WTC11 (cell line): ENCODE measurements at regions not wholly inside any gene's neighbourhood (a gene's known extent, or its start where the extent isn't known, plus 50 kb on each side); places are given as distances from the start of the nearest gene placed in this dataset.

Experiments
- ATAC-seq: fragments of 200-7000 bp; cut with Tn5 transposase; 2 replicates; pipeline ENCODE4 v1.10.0; 2021; ENCODE audit warnings: mild to moderate bottlenecking, moderate library complexity
- CTCF ChIA-PET: fragments of 300-600 bp; sonication (Branson Sonifier 250); formaldehyde crosslinking; loops from one replicate; lab custom pipeline; 2021; ENCODE audit warnings: antibody characterized with exemption; lab: Charles Lee
- POLR2A ChIA-PET: fragments of 350-600 bp; sonication (Branson Sonifier 250); formaldehyde crosslinking; loops from one replicate; lab custom pipeline; 2021; ENCODE audit warnings: antibody characterized with exemption; lab: Charles Lee
- DNase-seq: peaks from one replicate; pipeline ENCODE4 v3.0.0; 2021; ENCODE audit warnings: low spot score
- H3K27ac Mint-ChIP-seq: 2 replicates; pipeline ENCODE4 v1.8.0; 2021; ENCODE audit warnings: mixed read lengths
- H3K27me3 Mint-ChIP-seq: 2 replicates; pipeline ENCODE4 v1.8.0; 2021; ENCODE audit warnings: low read depth, mild to moderate bottlenecking, moderate library complexity, mixed read lengths
- H3K36me3 Mint-ChIP-seq: 2 replicates; pipeline ENCODE4 v1.8.0; 2021; ENCODE audit warnings: mixed read lengths
- H3K4me1 Mint-ChIP-seq: 2 replicates; pipeline ENCODE4 v1.8.0; 2022; ENCODE audit warnings: mixed read lengths
- H3K4me3 Mint-ChIP-seq: 2 replicates; pipeline ENCODE4 v1.8.0; 2021; ENCODE audit warnings: mild to moderate bottlenecking, moderate library complexity, mixed read lengths
- H3K9me3 Mint-ChIP-seq: 2 replicates; pipeline ENCODE4 v1.8.0; 2021; ENCODE audit warnings: mixed read lengths
- ARID4B ChIP-seq: sonication (generic); formaldehyde crosslinking; IDR thresholded peaks from 2 replicates; pipeline ENCODE4 v1.8.0; 2023; ENCODE audit warnings: missing genetic modification reagents, mild to moderate bottlenecking, borderline replicate concordance
- ATF2 ChIP-seq: sonication (generic); formaldehyde crosslinking; IDR thresholded peaks from 2 replicates; pipeline ENCODE4 v1.8.1; 2022; ENCODE audit warnings: low read depth, missing genetic modification reagents, borderline replicate concordance
- CBFB ChIP-seq: sonication (generic); formaldehyde crosslinking; IDR thresholded peaks from 2 replicates; pipeline ENCODE4 v1.8.1; 2022; ENCODE audit warnings: mild to moderate bottlenecking, low read depth, missing genetic modification reagents
- CDX4 ChIP-seq: fragments of 250-450 bp; sonication (Bioruptor Pico); IDR thresholded peaks from 2 replicates; pipeline ENCODE4 v1.9.0; 2021; ENCODE audit warnings: moderate library complexity, mild to moderate bottlenecking, inconsistent platforms, borderline replicate concordance
- EMX1 ChIP-seq: fragments of 250-450 bp; sonication (Bioruptor Pico); IDR thresholded peaks from 2 replicates; pipeline ENCODE4 v1.8.0; 2021; ENCODE audit warnings: mild to moderate bottlenecking
- HMGA2 ChIP-seq: fragments of 250-450 bp; sonication (Bioruptor Pico); IDR thresholded peaks from 2 replicates; pipeline ENCODE4 v1.4.0; 2021; ENCODE audit warnings: mild to moderate bottlenecking, moderate library complexity
- JUN ChIP-seq: sonication (generic); formaldehyde crosslinking; IDR thresholded peaks from 2 replicates; pipeline ENCODE4 v1.8.0; 2023; ENCODE audit warnings: mild to moderate bottlenecking, missing genetic modification reagents
- MYBL2 ChIP-seq: sonication (generic); formaldehyde crosslinking; IDR thresholded peaks from 2 replicates; pipeline ENCODE4 v1.8.1; 2023; ENCODE audit warnings: mild to moderate bottlenecking, moderate library complexity, missing genetic modification reagents
- NFE2L1 ChIP-seq: sonication (generic); formaldehyde crosslinking; IDR thresholded peaks from 2 replicates; pipeline ENCODE4 v1.8.1; 2023; ENCODE audit warnings: missing genetic modification reagents
- OVOL2 ChIP-seq: fragments of 250-450 bp; sonication (Bioruptor Pico); IDR thresholded peaks from 2 replicates; pipeline ENCODE4 v1.9.0; 2021; ENCODE audit warnings: mild to moderate bottlenecking, borderline replicate concordance
- PREB ChIP-seq: sonication (generic); formaldehyde crosslinking; IDR thresholded peaks from 2 replicates; pipeline ENCODE4 v1.8.1; 2022; ENCODE audit warnings: mild to moderate bottlenecking, missing genetic modification reagents, moderate library complexity, borderline replicate concordance
- SP1 ChIP-seq: sonication (generic); formaldehyde crosslinking; conservative IDR thresholded peaks from 2 replicates; pipeline ENCODE4 v1.8.1; 2022; ENCODE audit warnings: missing genetic modification reagents
- STAT6 ChIP-seq: sonication (generic); formaldehyde crosslinking; conservative IDR thresholded peaks from 2 replicates; pipeline ENCODE4 v1.8.1; 2023; ENCODE audit warnings: mild to moderate bottlenecking, low read depth, missing genetic modification reagents, moderate library complexity
- ZBTB21 ChIP-seq: sonication (generic); formaldehyde crosslinking; IDR thresholded peaks from 2 replicates; pipeline ENCODE4 v1.8.1; 2023; ENCODE audit warnings: mild to moderate bottlenecking, missing genetic modification reagents, borderline replicate concordance
- ZNF138 ChIP-seq: sonication (generic); formaldehyde crosslinking; conservative IDR thresholded peaks from 2 replicates; pipeline ENCODE4 v1.8.1; 2022; ENCODE audit warnings: mild to moderate bottlenecking, moderate library complexity, missing genetic modification reagents
- ZNF232 ChIP-seq: sonication (generic); formaldehyde crosslinking; IDR thresholded peaks from 2 replicates; pipeline ENCODE4 v1.8.0; 2022; ENCODE audit warnings: mild to moderate bottlenecking, missing genetic modification reagents
- ZNF396 ChIP-seq: fragments of 250-450 bp; sonication (Bioruptor Pico); IDR thresholded peaks from 2 replicates; pipeline ENCODE4 v1.8.0; 2021; ENCODE audit warnings: mild to moderate bottlenecking, moderate library complexity, borderline replicate concordance
- ZNF416 ChIP-seq: fragments of 250-450 bp; sonication (Bioruptor Pico); IDR thresholded peaks from 2 replicates; pipeline ENCODE4 v1.9.0; 2021; ENCODE audit warnings: mild to moderate bottlenecking, inconsistent platforms
- ZSCAN18 ChIP-seq: fragments of 250-450 bp; sonication (Bioruptor Pico); IDR thresholded peaks from 2 replicates; pipeline ENCODE4 v2.1.2; 2022; ENCODE audit warnings: mild to moderate bottlenecking, moderate library complexity

- ChIA-PET POLR2A (no interaction called here), CTCF (no interaction called here)
- Mint-ChIP-seq H3K27ac (no peak overlapping the region), H3K4me3 (no peak overlapping the region), H3K36me3 (no peaks in the 10 kb centered on the region), H3K9me3 (peaks cover 8% of the 10 kb centered on the region; the same call in 1 of the 2 replicates), H3K27me3 (no peaks in the 10 kb centered on the region), H3K4me1 (peaks cover 20% of the 10 kb centered on the region)
- TF ChIP-seq CBFB (CRISPR knock-in tag) (no peak), NFE2L1 (CRISPR knock-in tag) (no peak), ZNF396 (CRISPR knock-in tag) (no peak), PREB (CRISPR knock-in tag) (no peak), STAT6 (no peak), EMX1 (CRISPR knock-in tag) (no peak), OVOL2 (CRISPR knock-in tag) (no peak), MYBL2 (no peak), CDX4 (CRISPR knock-in tag) (no peak), HMGA2 (CRISPR knock-in tag) (no peak), SP1 (CRISPR knock-in tag) (no peak)
- DNase-seq = no peak
- ATAC-seq = no peak
These were observed 521.9 kb downstream of the CCDC85A start for GRCh38 chr2:56705713-56706112.

GRCh38 chr2:56707218-56707617 is 523.4 kb downstream of the CCDC85A start:
- no peaks in the 10 kb centered on the region for H3K36me3 Mint-ChIP-seq

More at GRCh38 chr2:56707218-56707617, 523.4 kb downstream of the CCDC85A start:
- DNase-seq (no peak), ATAC-seq (peak; percentile 34; the same call in 1 of the 2 replicates)
- H3K27me3 Mint-ChIP-seq = no peaks in the 10 kb centered on the region
- CTCF ChIA-PET = no interaction called here
- peaks cover 8% of the 10 kb centered on the region; the same call in 1 of the 2 replicates for H3K9me3 Mint-ChIP-seq
- peak overlapping the region; percentile 32; the same call in 1 of the 2 replicates for H3K27ac Mint-ChIP-seq
- TF ChIP-seq ZNF232 (CRISPR knock-in tag) (no peak), ATF2 (CRISPR knock-in tag) (no peak), ZSCAN18 (CRISPR knock-in tag) (no peak), ZNF416 (CRISPR knock-in tag) (no peak), ZNF138 (CRISPR knock-in tag) (no peak), ARID4B (CRISPR knock-in tag) (no peak), ZBTB21 (CRISPR knock-in tag) (no peak), JUN (CRISPR knock-in tag) (no peak)
- TF ChIP-seq, all 79 proteins: peak for 0
- POLR2A ChIA-PET = no interaction called here
- H3K4me1 Mint-ChIP-seq = peaks cover 20% of the 10 kb centered on the region
- H3K4me3 Mint-ChIP-seq = no peak overlapping the region
